ENCODE measurements at regions not wholly inside any gene's neighbourhood (a gene's known extent, or its start where the extent isn't known, plus 50 kb on each side); places are given as distances from the start of the nearest gene placed in this dataset.

- DNase-seq (ENCODE audit: low read depth): no peak
These were observed 80.4 kb upstream of the NRP1 start for GRCh38 chr10:33414841-33415240.

GRCh38 chr10:33412653-33413361 is 78.3 kb upstream of the NRP1 start:
- peak; percentile 97 for DNase-seq (ENCODE audit: low read depth)

DNA sequence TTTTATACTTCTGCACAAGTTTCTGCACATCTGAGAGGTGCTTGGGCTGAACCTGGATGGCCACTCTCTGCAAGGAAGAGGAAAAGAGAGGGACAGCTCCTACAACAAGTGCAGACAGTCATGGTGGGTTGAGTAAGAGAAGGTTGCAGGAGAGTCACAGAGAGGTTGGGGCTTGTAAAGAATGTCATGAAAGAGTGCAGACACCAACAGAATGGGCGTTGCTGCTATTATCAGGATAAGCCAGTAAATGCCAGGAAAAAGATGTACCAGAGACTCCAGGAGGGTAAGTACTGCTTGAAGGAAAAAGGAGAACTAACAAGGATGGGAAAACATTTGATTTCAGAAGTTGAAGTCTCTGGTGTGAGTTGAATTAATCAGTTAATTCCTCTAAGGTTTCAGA is 77.8 kb upstream of the NRP1 start:
- no peak for DNase-seq (ENCODE audit: low read depth)

- no peak for DNase-seq (ENCODE audit: low read depth)
These were observed 76.4 kb upstream of the NRP1 start for GRCh38 chr10:33410860-33411234.

GRCh38 chr10:33410096-33410859 is 75.8 kb upstream of the NRP1 start:
- no peak for DNase-seq (ENCODE audit: low read depth)

GRCh38 chr10:33406596-33406995 is 72.1 kb upstream of the NRP1 start:
- no peak for DNase-seq (ENCODE audit: low read depth)

GRCh38 chr10:33402220-33403073 is 68.0 kb upstream of the NRP1 start:
- no peak for DNase-seq (ENCODE audit: low read depth)

DNA sequence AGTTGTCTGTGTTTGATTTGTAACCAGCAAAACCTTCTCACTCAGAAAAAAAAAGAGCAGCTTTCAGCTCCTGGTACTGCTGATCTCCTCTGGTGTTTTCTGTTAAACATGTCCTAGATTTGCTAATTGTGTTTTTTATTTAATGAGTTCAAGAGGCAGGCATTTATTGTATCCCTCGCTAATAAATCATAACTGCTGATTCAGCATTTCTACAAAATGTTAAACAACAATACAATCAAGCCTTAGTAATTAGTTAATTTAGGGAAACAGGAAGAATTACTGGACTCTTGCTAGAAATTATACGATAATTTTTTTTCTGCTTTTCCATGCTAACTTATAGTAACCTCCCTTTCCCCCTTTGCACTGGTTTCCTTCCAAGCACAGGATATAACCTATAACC is 66.8 kb upstream of the NRP1 start:
- DNase-seq (ENCODE audit: low read depth): no peak

- no peak for DNase-seq (ENCODE audit: low read depth)
These were observed 64.3 kb upstream of the NRP1 start for GRCh38 chr10:33398796-33399195.

DNA sequence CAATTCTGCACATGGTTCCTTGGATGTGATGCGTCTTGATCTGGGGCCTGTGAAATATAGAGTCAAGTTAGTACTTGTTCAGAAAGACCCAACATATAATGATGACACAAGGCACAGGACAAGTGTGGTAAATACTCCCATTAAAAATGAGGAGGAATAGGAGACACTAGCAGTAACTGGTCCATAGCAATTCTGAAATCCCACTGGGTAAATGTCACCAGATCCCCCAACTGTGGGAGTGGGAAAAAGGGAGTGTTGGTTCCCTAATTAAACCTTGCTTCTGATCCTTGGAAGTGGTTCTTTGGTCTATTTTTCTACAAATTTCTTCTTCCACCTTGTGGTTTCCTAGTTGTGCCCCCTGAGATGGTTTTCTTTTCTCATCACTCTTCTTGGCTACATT is 62.5 kb upstream of the NRP1 start:
- no peak for DNase-seq (ENCODE audit: low read depth)

- DNase-seq (ENCODE audit: low read depth): no peak
These were observed 61.8 kb upstream of the NRP1 start for GRCh38 chr10:33396279-33396678.

DNA sequence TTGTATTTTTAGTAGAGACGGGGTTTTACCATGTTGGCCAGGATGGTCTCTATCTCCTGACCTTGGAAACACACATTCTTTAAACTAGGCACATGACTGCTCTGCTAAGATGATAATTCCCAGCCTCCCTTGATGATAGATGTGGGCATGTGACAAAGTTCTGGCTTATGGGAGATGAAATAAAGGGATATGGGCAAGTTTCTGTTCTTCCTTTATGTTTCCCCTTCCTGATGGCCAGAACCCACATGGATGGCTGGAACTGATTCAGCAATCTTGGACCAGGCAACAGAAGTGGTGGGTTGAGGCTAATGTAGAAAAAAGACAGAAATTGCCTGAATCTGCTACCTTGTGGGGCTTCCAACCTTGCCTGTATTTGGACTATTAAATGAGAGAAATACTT is 60.7 kb upstream of the NRP1 start:
- no peak for DNase-seq (ENCODE audit: low read depth)

- no peak for DNase-seq (ENCODE audit: low read depth)
These were observed 58.2 kb upstream of the NRP1 start for GRCh38 chr10:33392706-33393105.

DNA sequence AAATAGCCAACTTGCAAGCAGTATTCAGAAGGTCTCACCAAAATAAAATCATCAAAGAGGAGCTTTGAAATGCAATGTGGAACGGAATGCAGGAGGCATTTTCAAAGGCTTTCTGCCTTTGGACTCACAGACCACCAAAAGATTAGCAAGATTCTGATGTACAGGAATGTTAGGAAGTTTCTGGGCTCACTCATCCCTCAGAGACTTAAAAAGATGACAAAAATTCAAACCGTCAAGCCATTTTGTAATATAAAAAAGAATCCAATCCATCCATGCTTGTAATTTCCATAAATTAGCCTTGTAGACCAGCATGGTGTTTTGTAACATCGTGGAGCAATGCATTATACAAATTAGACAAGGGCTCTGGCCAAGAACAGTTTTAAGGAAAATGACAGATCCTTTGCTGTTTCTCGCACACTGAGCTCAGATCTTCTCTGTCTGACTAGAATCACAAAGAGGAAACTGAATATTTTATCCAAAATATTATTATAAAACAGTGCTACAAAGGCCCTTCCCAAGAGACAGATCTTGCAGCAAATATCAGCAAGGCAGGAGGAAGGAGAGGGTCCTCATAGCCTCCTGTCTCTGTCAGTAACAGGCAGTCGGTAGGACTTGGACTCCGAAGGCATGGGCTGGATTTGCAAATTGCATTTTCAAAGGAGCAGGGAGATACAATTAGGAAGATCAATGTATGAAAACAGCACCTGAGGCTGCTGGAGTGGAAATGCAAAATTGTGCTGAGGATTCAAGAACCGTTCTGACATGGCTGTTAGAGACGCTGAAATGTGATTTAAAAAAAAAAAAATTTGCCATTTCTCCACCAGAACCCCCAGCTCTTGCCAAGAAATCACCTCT is 57.4 kb upstream of the NRP1 start:
- no peak for DNase-seq (ENCODE audit: low read depth)

GRCh38 chr10:33390046-33390445 is 55.6 kb upstream of the NRP1 start:
- DNase-seq (ENCODE audit: low read depth): no peak

- DNase-seq (ENCODE audit: low read depth): no peak
These were observed 54.3 kb upstream of the NRP1 start for GRCh38 chr10:33388785-33389184.

- no peak for DNase-seq (ENCODE audit: low read depth)
These were observed 53.9 kb upstream of the NRP1 start for GRCh38 chr10:33388382-33388781.

GRCh38 chr10:33387720-33388119 is 53.3 kb upstream of the NRP1 start:
- no peak for DNase-seq (ENCODE audit: low read depth)

DNA sequence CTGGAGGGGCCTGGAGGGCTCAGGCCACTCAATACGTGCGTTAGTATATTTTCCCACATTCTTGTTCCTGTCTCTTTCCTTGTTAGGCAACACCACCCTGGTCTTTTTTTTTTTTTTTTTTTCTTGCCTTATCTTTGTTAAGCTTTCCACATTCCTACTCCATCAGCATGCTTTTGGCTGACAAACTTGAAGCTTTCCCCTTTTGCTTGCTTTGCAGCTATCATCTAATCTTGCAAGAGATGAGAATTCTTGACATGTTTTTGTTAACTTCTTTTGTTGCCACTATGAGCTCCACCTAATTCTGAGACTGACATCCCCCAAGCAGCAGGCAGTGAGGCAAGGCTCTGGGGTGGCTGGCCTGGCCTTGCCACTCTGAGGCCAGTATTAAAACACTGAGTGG is 52.5 kb upstream of the NRP1 start:
- no peak for DNase-seq (ENCODE audit: low read depth)

DNA sequence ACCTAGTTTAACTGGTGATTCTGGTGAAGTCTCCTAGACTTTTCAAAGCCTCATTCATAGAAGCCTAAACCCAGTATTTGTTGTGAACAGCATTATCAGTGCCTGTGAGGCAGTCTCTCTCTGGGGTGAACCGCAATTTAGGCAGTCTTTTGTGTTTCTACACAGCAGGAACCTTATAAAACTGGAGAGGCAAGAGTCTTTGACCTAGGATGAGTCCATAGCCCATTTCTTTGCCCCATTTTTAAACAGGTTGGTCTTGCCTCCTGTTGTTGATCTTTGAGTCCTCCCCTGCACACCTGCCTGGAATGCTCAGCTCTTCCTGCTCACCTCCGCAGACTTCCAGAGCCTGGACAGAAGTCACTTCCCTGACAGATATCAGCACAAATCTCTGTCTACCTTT is 51.2 kb upstream of the NRP1 start:
- DNase-seq (ENCODE audit: low read depth): no peak

DNA sequence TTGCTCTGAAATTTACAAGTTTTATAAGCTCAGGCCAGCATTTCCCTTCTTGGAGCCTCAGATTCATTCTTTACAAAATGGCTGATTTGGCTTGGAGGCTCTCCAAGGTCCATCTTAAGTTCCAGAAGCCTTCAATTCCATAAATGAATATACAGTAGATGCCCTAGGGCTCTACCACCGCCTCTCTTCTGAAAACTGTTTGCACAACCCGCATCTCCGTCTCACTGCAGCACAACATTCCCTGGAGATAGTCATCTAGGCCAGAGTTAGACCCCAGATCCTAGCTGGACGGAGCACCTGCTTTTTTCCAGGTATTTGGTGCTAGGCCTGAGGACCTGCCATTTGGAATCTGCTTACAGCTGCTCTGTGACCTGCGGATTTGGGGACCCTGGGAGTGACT is 50.5 kb upstream of the NRP1 start:
- DNase-seq (ENCODE audit: low read depth): no peak

All from stromal cell of bone marrow (primary cell).